ENCODE measurements at regions not wholly inside any gene's neighbourhood (a gene's known extent, or its start where the extent isn't known, plus 50 kb on each side); places are given as distances from the start of the nearest gene placed in this dataset.

DNA sequence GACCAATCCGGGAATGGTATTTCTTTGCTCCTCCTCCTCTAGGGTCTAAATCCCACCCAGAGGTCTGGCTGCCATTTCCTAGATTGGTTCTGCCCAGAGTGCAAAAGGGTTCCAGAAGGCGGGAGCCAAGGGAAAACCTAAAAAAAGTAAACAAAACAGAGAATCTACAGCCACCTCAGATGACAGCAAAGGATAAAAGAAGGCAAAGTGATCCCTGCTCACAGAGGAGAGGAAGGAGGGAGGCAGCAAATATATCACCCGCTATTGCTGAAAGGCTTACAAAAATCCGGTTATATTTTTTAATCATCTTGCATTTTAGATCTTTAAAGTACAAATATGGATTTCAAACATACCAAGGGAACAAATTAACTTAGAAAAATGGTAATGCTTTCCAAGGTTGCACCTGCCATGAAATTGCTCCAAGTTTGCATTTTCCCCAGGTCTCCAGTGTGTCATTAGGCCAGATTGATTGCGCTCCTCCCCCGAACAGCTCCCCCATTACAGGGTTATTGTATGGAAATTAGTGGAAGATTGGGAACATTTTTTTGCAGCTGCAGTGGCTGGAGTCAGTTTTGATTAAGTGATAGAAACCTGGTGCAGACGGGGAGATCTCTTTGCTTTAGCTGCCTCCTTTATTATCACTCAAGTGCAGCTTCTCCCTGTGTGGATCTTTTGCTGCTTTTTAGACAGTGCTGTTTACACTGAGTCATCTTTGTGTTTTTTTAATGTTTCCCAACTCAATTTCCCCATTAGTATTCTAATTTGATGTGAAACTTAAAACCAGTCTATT, 280.5 kb upstream of the CAMK1G start:
- TF ChIP-seq, protein P1, sequence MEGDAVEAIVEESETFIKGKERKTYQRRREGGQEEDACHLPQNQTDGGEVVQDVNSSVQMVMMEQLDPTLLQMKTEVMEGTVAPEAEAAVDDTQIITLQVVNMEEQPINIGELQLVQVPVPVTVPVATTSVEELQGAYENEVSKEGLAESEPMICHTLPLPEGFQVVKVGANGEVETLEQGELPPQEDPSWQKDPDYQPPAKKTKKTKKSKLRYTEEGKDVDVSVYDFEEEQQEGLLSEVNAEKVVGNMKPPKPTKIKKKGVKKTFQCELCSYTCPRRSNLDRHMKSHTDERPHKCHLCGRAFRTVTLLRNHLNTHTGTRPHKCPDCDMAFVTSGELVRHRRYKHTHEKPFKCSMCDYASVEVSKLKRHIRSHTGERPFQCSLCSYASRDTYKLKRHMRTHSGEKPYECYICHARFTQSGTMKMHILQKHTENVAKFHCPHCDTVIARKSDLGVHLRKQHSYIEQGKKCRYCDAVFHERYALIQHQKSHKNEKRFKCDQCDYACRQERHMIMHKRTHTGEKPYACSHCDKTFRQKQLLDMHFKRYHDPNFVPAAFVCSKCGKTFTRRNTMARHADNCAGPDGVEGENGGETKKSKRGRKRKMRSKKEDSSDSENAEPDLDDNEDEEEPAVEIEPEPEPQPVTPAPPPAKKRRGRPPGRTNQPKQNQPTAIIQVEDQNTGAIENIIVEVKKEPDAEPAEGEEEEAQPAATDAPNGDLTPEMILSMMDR (conservative IDR thresholded peaks at IDR 0.05 in 1 of 2, IDR thresholded peaks at IDR 0.05 in 1 of 2; ENCODE audit: extremely low read depth in 1 of 2, insufficient read depth in 1 of 2, low read depth in 1 of 2, low read length in 2 of 2), result no peak
- TF ChIP-seq EZH2 (IDR thresholded peaks at IDR 0.05; ENCODE audit: borderline replicate concordance, low read length), result no peak
